HepG2 (cell line): ENCODE measurements at regions not wholly inside any gene's neighbourhood (a gene's known extent, or its start where the extent isn't known, plus 50 kb on each side); places are given as distances from the start of the nearest gene placed in this dataset.
A peak's percentile ranks its signal among the peaks of the same experiment; 100 is the strongest.

ENCODE experiments used
- HNRNPL ChIP-seq: fragments of 200-400 bp; formaldehyde crosslinking; IDR thresholded peaks from 2 replicates; pipeline ENCODE4 v1.6.1; 2017; ENCODE audit warnings: mild to moderate bottlenecking, low read depth, low read length
- KLF11 ChIP-seq: IDR thresholded peaks from 2 replicates; pipeline ENCODE4 v1.6.1; 2016; ENCODE audit warnings: missing compliant biosample characterization
- MXI1 ChIP-seq: IDR thresholded peaks from 3 replicates; pipeline ENCODE4 v1.6.1; 2012; ENCODE audit warnings: low read depth, low read length, inconsistent platforms, borderline replicate concordance
- RXRA ChIP-seq: sonication (generic); formaldehyde crosslinking; IDR thresholded peaks from 2 replicates; pipeline ENCODE4 v1.5.1; 2020; ENCODE audit warnings: missing genetic modification reagents
- ZNF570 ChIP-seq: sonication (generic); formaldehyde crosslinking; IDR thresholded peaks from 2 replicates; pipeline ENCODE4 v1.4.0; 2020; ENCODE audit warnings: mild to moderate bottlenecking, missing genetic modification reagents, borderline replicate concordance
- ZNF615 ChIP-seq: sonication (generic); formaldehyde crosslinking; IDR thresholded peaks from 2 replicates; pipeline ENCODE4 v1.5.0; 2020; ENCODE audit warnings: mild to moderate bottlenecking, missing genetic modification reagents, borderline replicate concordance
- ZNF788 ChIP-seq: sonication (generic); formaldehyde crosslinking; IDR thresholded peaks from 2 replicates; pipeline ENCODE4 v1.5.0; 2020; ENCODE audit warnings: mild to moderate bottlenecking, missing genetic modification reagents, borderline replicate concordance
- TF ChIP-seq, protein P1 (sequence below): sonication (generic); formaldehyde crosslinking; IDR thresholded peaks from 2 replicates; pipeline ENCODE4 v1.4.0; 2020; ENCODE audit warnings: missing genetic modification reagents, borderline replicate concordance
- TF ChIP-seq, protein P2 (sequence below): IDR thresholded peaks from 2 replicates; pipeline ENCODE4 v1.6.1; 2016; ENCODE audit warnings: low read depth
- TF ChIP-seq, protein P3 (sequence below), 2 experiments: sonication (generic) in 1 of 2; formaldehyde crosslinking in 1 of 2; IDR thresholded peaks; 2 replicates each; pipeline versions ENCODE4 v1.5.1 to v1.6.1; 2011 to 2020; ENCODE audit warnings: borderline replicate concordance in 1 of 2, low read depth in 1 of 2, low read length in 1 of 2, mild to moderate bottlenecking in 1 of 2, missing genetic modification reagents in 1 of 2, moderate library complexity in 1 of 2
- TF ChIP-seq, protein P4 (sequence below): sonication (generic); formaldehyde crosslinking; IDR thresholded peaks from 2 replicates; pipeline ENCODE4 v1.5.0; 2020; ENCODE audit warnings: missing genetic modification reagents, mild to moderate bottlenecking, borderline replicate concordance
- TF ChIP-seq, protein P5 (sequence below): sonication (generic); formaldehyde crosslinking; IDR thresholded peaks from one replicate; pipeline ENCODE4 v1.5.1; 2020; ENCODE audit warnings: mild to moderate bottlenecking, missing genetic modification reagents; ENCODE audit errors: not compliant biosample characterization

DNA sequence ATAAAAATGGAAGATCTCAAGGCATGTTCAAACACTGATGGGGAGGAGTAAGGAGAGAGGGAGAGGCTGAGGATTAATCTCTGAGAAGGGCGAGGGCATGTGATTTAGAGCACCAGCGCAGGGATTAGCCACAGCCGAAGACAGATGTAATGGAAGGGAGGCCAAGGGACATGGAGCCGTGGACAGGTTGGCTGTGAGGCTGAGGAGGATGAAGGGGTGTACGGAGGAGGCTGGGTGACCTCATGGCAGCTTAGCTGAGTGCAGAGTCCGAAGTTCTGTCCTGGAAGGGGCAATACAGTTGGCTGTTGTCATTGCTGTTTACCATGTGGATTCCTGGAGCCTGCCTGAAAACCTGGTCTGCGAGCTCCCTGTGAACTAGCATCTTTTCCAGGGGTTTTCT lies 342.8 kb downstream of the RPS6KC1 start (continued):
- TF ChIP-seq, protein P1, sequence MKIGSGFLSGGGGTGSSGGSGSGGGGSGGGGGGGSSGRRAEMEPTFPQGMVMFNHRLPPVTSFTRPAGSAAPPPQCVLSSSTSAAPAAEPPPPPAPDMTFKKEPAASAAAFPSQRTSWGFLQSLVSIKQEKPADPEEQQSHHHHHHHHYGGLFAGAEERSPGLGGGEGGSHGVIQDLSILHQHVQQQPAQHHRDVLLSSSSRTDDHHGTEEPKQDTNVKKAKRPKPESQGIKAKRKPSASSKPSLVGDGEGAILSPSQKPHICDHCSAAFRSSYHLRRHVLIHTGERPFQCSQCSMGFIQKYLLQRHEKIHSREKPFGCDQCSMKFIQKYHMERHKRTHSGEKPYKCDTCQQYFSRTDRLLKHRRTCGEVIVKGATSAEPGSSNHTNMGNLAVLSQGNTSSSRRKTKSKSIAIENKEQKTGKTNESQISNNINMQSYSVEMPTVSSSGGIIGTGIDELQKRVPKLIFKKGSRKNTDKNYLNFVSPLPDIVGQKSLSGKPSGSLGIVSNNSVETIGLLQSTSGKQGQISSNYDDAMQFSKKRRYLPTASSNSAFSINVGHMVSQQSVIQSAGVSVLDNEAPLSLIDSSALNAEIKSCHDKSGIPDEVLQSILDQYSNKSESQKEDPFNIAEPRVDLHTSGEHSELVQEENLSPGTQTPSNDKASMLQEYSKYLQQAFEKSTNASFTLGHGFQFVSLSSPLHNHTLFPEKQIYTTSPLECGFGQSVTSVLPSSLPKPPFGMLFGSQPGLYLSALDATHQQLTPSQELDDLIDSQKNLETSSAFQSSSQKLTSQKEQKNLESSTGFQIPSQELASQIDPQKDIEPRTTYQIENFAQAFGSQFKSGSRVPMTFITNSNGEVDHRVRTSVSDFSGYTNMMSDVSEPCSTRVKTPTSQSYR, result peak; percentile 47; the same call in 1 of the 2 replicates
- TF ChIP-seq, protein P2, sequence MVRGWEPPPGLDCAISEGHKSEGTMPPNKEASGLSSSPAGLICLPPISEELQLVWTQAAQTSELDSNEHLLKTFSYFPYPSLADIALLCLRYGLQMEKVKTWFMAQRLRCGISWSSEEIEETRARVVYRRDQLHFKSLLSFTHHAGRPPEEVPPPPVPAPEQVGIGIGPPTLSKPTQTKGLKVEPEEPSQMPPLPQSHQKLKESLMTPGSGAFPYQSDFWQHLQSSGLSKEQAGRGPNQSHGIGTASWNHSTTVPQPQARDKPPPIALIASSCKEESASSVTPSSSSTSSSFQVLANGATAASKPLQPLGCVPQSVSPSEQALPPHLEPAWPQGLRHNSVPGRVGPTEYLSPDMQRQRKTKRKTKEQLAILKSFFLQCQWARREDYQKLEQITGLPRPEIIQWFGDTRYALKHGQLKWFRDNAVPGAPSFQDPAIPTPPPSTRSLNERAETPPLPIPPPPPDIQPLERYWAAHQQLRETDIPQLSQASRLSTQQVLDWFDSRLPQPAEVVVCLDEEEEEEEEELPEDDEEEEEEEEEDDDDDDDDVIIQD (CRISPR knock-in tag), result peak; percentile 85
- TF ChIP-seq, protein P3, sequence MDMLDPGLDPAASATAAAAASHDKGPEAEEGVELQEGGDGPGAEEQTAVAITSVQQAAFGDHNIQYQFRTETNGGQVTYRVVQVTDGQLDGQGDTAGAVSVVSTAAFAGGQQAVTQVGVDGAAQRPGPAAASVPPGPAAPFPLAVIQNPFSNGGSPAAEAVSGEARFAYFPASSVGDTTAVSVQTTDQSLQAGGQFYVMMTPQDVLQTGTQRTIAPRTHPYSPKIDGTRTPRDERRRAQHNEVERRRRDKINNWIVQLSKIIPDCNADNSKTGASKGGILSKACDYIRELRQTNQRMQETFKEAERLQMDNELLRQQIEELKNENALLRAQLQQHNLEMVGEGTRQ (IDR thresholded peaks at IDR 0.05; ENCODE audit: low read depth, low read length), result no peak
- TF ChIP-seq, protein P3 (CRISPR knock-in tag; IDR thresholded peaks at IDR 0.05; ENCODE audit: borderline replicate concordance), result no peak
- TF ChIP-seq, protein P4, sequence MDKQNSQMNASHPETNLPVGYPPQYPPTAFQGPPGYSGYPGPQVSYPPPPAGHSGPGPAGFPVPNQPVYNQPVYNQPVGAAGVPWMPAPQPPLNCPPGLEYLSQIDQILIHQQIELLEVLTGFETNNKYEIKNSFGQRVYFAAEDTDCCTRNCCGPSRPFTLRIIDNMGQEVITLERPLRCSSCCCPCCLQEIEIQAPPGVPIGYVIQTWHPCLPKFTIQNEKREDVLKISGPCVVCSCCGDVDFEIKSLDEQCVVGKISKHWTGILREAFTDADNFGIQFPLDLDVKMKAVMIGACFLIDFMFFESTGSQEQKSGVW (CRISPR knock-in tag), result no peak
- TF ChIP-seq ZNF570 (no peak), RXRA (peak; percentile 74), HNRNPL (no peak), ZNF788 (CRISPR knock-in tag) (peak; percentile 81; the same call in 1 of the 2 replicates), KLF11 (no peak), MXI1 (peak; percentile 61; the same call in 1 of the 3 replicates), ZNF615 (CRISPR knock-in tag) (no peak)
- TF ChIP-seq, protein P5, sequence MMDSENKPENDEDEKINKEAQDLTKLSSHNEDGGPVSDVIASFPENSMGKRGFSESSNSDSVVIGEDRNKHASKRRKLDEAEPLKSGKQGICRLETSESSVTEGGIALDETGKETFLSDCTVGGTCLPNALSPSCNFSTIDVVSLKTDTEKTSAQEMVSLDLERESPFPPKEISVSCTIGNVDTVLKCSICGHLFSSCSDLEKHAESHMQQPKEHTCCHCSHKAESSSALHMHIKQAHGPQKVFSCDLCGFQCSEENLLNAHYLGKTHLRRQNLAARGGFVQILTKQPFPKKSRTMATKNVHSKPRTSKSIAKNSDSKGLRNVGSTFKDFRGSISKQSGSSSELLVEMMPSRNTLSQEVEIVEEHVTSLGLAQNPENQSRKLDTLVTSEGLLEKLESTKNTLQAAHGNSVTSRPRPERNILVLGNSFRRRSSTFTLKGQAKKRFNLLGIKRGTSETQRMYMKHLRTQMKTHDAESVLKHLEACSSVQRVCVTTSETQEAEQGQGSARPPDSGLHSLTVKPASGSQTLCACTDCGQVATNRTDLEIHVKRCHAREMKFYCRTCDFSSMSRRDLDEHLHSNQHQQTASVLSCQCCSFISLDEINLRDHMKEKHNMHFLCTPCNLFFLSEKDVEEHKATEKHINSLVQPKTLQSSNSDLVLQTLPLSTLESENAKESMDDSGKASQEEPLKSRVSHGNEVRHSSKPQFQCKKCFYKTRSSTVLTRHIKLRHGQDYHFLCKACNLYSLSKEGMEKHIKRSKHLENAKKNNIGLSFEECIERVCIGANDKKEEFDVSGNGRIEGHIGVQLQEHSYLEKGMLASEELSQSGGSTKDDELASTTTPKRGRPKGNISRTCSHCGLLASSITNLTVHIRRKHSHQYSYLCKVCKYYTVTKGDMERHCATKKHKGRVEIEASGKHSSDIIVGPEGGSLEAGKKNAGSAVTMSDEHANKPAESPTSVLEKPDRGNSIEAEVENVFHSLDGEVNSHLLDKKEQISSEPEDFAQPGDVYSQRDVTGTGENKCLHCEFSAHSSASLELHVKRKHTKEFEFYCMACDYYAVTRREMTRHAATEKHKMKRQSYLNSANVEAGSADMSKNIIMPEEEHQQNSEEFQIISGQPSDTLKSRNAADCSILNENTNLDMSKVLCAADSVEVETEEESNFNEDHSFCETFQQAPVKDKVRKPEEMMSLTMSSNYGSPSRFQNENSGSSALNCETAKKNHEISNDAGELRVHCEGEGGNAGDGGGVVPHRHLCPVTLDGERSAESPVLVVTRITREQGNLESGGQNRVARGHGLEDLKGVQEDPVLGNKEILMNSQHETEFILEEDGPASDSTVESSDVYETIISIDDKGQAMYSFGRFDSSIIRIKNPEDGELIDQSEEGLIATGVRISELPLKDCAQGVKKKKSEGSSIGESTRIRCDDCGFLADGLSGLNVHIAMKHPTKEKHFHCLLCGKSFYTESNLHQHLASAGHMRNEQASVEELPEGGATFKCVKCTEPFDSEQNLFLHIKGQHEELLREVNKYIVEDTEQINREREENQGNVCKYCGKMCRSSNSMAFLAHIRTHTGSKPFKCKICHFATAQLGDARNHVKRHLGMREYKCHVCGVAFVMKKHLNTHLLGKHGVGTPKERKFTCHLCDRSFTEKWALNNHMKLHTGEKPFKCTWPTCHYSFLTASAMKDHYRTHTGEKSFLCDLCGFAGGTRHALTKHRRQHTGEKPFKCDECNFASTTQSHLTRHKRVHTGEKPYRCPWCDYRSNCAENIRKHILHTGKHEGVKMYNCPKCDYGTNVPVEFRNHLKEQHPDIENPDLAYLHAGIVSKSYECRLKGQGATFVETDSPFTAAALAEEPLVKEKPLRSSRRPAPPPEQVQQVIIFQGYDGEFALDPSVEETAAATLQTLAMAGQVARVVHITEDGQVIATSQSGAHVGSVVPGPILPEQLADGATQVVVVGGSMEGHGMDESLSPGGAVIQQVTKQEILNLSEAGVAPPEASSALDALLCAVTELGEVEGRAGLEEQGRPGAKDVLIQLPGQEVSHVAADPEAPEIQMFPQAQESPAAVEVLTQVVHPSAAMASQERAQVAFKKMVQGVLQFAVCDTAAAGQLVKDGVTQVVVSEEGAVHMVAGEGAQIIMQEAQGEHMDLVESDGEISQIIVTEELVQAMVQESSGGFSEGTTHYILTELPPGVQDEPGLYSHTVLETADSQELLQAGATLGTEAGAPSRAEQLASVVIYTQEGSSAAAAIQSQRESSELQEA (CRISPR knock-in tag), result no peak
